ENCODE measurements at regions not wholly inside any gene's neighbourhood (a gene's known extent, or its start where the extent isn't known, plus 50 kb on each side); places are given as distances from the start of the nearest gene placed in this dataset.
A peak's percentile ranks its signal among the peaks of the same experiment; 100 is the strongest.

DNA sequence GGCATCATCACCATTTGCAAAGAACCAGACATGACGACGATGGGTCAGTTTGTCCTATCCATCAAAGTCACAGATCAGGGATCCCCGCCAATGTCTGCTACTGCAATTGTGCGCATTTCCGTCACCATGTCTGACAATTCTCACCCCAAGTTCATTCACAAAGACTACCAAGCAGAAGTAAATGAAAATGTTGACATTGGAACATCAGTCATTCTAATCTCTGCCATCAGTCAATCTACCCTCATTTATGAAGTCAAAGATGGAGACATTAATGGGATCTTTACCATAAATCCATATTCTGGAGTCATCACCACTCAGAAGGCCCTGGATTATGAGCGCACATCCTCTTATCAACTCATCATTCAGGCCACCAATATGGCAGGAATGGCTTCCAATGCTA is 171.6 kb upstream of the MTNR1B start:
- no peak for DNase-seq

DNA sequence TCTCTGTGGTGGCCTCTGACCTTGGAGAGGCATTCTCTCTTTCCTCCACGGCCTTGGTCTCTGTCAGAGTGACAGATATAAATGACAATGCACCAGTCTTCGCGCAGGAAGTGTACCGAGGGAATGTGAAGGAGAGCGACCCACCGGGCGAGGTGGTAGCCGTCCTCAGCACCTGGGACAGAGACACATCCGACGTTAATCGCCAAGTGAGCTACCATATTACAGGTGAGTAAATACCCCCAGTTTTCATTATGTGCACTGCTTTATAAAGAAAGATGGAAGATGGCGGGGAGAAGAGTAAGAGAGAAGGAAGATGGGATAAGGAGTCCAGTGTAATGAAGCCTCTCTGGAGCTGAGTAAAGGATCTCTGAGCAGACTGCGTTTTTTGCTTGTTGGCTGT is 167.8 kb upstream of the MTNR1B start:
- no peak for DNase-seq

DNA sequence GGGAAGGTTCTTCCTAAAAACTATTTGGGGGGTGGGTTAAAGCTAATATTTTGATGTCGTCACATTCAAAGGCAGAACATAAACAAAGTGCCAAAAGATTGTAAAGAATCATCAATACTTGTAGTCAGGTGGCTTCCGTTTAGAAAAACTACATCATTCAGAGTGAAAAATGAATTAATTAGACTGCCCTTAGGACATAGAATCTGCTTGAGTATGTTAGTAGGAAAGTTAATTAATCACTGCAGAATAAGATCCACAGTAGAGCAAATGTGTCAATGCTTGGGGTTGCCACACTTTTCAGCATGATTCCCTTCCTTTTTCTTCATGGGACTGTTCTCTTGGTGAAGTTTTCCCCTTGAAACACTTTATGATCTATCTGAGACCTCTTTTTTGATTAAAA is 166.8 kb upstream of the MTNR1B start:
- DNase-seq: no peak

DNA sequence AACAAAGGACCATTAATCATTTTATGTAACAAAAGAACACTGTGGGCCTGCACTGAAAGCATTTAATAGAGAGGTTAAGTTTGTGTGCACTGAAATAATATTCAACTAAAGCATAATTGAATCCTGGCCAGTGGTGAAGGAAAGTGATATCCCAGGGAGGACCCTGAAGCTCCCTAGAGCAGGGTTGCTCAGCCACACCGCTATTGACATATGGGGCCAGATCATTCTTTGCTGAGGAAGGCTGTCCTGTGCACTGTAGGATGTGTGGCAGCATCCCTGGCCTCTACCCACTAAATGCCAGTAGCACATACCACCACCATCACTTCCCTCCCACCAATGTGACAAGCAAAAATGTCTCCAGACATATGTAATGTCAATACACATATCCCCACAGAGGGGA is 166.1 kb upstream of the MTNR1B start:
- no peak for DNase-seq

DNA sequence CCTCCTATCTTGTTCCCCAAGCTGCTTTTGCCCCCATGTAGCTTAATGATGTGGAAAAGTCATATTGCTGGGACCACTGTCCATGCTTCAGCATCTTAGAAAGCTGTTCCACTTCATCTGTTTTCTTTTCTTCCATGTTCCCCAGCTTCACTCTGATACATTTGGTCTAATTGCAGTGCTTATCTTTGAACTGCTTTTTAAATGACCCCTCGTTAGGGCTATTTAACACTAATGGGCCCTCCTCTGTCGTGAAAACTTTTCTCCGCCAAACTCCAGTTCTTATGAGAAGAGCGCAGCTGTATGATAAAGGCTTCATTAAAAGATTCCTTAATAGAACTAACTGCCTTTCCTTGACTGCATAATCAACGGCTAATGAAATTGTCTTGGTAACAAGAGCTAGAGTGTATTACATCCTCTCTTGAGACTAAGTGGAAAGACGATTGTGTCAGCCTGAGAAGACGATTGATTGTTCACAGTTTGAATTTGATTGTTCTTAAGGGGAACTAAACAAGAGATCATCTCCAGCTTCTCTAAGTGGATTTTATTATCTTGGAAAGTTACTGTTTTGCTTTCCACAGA is 165.0 kb upstream of the MTNR1B start:
- no peak for DNase-seq

DNA sequence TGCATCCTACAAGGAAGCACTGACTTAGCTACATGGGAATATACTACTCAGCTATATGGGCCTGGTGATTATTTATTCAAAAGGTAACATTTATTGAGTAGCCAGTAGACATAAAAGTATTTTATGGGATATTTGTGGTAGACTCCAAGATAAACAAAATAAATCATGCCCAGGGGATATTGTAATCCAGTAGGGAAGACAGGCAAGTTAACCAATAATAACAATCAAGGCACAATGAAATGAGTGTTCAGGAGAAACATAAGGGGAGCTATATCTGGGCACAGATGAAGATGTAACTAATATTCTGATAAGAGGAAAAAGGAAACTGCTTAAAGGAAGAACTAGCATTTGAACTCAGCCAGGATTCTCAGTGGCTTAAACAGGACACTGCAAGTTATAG is 161.4 kb upstream of the MTNR1B start:
- DNase-seq: no peak

DNA sequence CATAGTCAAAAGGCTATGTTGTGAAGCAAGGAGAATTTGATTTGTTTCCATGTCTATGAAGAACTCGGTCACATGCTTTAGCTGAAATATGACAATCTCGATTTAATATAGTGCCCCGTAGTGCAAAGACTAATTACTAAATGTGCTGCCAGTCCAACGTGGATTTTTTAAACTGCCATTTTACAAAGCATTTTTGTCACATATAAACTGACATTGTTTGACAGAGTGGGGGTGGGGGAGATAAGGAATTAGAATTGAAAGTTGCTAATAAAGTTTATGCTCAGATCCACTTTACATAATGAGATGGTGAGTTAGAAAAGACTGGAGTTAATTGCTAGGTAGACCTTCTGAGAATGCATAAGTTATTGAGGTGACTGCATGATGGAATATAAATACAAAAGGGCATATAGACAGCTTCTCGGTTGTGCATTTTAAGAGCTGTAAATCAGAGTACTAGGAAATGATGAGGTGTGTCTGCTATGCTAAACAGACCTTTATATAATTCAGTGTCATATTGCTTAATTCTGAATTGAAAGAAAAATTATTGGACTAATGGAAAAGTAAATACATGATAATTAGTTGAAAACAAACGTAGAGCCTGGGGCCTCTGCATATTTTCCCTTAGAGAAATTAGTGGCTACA is 158.9 kb upstream of the MTNR1B start:
- no peak for DNase-seq

DNA sequence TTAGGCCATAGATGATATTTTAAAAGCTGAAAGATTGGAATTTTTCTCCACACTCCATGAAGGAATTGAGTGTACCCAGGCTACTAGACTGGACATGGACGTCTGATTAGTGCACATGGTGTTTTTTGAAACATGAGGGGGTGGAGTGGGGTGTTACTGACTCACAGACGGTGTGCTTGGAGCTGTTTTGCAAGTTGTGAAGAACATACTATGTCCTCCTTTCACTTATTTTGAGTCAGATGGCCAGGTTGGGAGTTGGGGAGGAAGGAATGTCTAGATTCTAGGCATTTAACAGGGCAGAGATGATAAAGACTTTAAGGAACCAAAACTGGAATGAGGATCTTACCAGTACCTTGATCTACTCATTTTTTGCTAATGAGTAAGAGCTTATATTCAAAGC is 158.1 kb upstream of the MTNR1B start:
- DNase-seq: peak; percentile 31

DNA sequence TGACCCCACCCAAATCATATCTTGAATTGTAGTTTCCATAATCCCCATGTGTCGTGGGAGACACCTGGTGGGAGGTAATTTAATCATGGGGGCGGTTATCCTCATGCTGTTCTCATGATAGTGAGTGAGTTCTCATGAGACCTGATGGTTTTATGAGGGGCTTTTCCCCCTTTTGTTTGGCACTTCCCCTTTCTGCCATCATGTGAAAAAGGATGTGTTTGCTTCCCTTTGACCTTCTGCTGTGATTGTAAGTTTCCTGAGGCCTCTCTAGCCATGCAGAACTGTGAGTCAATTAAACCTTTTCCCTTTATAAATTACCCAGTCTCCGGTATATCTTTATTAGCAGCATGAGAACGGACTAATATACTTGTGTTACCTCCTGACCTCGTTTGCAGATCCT is 156.6 kb upstream of the MTNR1B start:
- DNase-seq: no peak

DNA sequence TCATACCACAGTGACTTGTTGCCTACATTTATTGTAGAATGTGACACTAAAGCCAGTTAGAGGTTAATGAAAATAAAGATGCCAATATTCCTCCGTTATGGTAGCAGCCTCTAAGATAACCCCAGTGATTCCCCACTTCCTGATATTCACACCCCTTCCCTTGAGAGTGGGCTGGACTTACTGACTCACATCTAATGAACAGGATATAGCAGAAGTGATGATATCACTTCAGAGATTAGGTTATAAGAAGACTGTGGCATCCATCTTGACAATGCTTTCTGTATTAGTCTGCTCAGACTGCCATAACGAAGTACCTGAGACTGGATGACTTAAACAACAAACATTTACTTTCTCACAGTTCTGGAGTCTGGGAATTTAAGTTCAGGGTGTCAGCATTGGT is 149.6 kb upstream of the MTNR1B start:
- no peak for DNase-seq

DNA sequence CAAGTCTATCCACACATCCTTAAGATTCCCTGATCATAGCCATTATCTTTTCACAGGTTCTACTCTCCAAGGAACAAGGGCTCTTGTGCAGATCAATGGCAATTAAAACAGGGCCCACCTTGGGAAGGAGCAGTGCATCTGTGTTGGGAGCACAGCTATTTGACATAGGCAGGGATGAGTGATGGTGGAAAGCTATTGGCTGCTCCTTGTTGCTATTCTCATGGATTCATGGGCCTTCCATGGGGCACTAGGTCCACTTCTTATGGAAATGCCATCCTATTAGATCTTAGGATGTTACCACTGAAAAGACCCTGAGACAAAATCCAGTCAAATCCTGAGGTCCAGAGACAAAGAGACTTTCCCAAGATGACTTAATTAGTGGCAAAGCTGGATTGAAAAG is 148.6 kb upstream of the MTNR1B start:
- DNase-seq: no peak

DNA sequence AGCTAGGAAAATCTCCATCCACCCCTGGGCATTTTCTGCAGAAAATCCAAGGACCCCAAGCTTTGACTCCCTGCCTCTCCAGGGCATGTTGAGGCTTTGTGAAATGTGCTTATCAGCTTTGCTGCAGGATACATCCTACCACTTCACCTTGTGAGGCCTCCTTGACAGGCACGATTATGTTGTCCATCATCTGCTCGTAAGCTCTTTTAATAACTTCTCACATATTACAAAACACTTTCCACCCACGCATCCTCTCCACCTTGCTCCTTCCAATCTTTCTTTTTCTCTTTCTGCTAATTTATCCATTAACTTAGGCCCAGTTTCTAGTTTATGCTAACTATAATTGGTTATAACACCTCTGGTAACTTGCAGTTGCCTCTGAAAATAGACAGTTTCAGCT is 147.0 kb upstream of the MTNR1B start:
- DNase-seq: no peak

DNA sequence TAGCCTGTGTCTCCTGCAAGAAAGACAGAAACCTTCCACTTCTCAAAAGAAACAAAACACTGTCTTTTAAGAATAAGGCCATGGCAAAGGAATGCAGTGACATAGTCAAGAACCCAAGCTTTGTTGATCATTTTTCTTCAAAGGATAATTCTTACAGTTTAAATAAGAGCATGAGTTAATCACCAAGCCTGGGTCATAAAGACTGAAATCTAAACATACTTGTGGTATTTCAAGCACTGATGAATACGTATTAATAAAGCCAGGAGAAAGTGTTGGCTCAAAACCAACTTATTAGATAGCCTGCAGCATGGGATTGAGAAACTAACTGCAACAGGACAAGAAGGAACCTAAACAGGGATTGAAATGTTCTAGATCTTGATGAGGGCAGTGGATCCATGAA is 143.3 kb upstream of the MTNR1B start:
- no peak for DNase-seq

DNA sequence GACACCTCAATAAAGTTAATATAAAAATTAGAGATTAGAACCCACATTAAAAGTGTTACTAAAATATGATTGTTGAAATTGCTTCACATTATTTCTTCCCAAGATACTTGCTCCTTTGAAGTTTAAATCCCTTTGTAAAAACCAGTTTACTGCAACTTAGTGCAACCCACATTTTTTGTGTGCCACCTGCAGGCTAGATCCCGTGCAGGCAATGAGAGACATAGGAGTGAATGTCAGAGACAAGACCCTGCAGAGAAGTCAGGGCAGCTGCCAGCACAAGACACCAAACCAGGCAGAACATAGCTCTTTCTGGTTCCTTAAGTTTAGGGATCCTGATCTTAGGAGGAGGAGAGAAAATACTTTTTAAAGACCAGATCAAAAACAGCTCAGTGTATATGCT is 142.8 kb upstream of the MTNR1B start:
- DNase-seq: no peak

DNA sequence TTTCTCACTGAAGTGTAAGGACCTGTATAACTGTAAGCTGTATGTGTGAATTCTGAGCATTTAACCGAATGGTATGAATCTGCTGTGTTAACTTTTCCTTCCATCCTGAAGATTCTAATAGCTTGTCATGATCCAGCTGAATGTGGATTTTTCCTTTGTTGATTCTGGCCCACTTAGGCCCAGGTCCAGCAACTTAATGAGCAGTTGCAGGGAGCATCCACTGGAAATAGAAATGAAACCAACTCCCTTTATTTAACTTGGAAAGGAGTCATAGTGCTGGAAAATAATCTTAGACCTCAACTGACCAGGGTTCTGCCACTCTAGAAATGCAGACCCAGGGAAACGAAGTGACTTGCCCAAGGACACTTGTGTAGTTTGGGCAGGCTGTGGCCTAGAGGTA is 142.3 kb upstream of the MTNR1B start:
- no peak for DNase-seq

DNA sequence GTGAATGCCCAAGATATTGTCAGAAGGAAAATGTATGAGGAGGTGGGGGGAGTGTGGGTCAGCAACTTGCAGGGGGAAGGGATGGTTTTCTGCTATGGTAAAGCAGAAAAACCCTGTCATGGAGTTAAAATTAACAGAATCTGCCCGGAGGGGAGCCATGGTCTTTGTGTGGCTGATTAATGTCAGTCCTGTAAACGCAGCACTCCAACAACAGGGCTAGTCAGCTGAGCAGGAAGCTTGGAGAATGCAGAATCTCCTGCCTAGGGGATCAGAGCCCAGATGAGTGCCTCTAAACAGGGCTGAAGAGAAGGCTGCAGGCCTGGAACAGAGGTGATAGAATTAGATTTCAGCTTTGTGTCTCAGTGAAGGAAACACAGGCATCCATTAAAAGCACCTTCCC is 140.9 kb upstream of the MTNR1B start:
- no peak for DNase-seq

DNA sequence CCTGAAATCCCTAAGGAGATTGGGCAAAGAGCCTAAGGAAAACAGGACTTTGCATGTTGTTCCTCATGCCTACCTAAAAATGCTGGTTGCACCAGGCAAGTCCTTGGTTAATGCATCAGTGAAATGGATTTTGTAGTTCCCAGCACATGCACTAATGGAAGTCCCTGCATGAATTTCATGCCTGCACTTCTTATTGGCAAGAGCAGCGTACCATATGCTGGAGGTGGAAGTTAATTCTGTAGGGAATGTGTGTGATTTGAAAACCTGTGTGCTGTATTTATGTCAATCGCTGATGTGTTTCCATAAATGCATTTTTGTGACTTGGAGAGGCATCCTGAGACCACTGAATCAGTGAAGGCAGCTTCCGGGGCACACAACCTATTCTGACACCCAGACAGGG is 140.3 kb upstream of the MTNR1B start:
- no peak for DNase-seq

DNA sequence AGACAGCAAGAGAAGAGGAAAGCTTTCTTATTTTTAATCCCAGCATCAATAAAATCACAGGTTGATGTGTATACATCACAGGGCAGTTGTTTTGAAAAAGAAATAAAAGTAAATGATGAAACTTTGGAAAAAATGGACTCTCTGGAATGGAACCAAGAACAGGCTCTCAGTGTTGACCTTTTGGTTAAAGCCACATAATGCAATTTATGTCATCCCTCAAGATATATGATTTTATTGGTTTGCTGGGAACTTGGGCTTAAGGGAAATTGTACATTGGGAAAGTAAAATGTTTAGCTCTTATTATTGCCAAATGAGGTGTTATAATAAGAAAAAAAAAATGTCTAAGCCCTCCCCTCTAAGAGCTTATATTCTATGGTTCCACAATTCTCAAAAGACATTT is 139.8 kb upstream of the MTNR1B start:
- no peak for DNase-seq

DNA sequence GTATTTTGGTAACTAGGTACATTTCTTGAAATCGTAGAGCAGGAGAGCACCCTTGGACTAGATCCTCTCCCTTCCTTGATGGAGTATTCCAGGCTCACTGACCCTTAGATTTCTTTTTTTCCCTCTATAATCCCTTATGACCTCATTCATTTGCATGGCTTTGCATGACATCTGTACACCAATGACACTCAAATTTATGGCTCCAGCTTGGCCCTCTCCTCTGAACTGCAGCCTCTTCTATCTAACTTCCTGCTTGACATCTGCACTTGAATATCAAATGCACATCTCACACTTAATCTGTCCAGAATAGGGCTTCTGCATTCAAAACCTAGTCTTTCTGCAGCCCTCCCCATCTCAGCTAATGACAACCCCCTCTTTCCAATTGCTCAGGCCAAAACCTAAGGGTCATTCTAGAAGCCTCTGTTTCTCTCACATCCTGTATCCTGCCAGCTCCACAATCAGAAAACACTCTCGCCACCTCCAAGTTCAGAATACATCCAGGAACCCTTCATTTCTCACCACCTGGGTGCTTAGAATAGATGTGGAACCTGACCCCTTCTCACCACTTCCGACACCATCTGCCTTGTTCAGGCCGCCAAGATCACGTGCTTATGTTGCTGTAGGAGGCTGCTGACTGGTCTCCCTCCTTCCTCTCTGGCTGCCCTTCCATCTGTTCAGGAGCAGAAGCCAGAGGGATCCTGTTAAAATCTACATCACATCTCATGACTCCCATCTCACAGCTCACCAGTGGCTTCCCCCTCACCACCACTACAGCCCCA is 138.9 kb upstream of the MTNR1B start:
- DNase-seq: no peak

DNA sequence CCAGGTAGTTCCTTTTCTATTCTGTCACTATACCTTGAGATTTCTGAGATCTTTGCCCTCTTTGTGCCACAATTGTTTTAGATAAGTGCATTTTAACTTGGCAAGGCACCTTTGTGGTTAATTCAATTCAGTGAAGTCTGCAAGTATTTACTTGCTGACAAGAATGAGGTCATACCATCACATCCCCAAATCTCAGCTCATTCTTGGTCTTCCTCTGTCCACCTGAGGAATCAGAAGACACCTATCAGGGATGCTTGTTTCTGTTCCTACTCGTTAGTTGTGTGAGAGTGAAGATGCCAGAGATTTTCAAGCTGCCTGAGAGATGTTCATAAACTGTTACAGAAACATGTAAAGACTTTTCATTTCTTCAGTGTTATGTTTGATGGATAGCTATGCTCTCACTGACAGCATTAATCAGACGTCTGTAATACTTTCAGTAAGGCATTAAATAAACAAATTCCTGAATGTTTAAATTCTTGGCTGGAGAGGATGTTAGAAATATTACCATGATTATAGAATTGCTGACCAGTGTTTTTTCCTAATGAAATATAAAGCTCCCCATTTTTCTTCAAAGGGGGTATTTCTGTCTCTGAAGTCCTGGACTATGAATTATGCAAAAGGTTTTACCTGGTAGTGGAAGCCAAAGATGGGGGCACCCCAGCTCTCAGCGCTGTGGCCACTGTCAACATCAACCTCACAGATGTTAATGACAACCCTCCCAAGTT is 135.0 kb upstream of the MTNR1B start:
- no peak for DNase-seq

DNA sequence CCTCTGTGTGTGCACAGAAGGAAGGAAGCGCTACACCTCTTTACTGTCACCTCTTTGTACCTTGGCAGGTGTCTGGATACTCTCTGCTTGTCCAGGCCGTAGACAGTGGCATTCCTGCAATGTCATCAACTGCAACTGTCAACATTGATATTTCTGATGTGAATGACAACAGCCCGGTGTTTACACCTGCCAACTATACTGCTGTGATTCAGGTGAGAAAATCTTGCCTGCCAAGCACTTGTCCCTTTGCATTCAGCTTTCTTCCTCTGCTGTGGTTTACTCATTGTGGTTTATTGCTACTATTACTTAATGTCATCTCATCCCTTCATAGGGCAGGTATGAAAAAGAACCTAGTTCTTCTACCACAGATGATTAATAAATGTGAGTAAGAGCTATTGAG is 131.9 kb upstream of the MTNR1B start:
- no peak for DNase-seq

DNA sequence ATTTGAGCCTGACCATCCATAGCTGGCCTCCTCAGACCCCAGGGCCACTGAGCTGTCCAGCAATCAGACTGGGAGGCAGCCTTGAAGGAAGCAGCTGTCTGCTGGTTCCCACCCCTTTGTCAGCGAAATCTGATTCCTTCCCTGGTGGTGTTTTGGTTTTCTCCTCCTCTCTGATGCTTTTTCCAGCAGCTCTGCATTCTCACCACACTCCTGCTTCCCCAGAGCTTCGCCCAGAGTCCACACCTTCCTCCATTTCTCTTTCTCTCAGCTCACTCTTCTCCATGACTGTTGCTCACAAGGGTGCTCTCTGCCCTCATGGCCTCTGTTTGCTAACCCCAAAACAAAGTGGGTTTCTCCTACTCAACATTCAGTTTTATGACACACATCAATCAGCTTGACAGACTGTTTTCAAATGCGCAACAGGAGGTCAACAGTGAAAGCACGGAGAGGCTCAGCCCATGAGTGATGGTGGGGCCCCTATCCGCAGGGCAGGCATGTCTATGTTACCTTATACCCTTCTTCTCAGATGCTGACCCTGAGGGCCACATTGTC is 130.6 kb upstream of the MTNR1B start:
- no peak for DNase-seq

DNA sequence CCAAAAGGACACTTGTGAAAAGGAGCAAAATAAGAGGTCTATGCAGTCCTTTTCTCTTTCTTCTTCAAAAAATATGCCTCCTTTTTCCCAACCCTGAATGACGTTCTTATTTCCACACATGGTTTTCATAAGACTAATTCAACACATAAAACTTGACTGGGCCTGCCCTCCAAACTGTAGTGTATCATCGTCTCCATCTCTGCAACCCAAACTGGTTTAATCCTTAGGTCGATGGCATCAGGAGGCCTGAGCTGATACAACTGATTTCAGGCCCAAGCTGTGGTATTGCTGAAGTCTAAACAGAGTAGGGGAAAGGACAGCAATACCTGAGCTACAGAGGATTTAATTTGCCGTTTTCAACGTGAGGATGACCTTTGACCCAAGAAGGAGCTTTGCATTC is 130.0 kb upstream of the MTNR1B start:
- DNase-seq: no peak

All from occipital lobe (tissue), 1 donor.